LNCaP clone FGC (cell line): ENCODE measurements at regions not wholly inside any gene's neighbourhood (a gene's known extent, or its start where the extent isn't known, plus 50 kb on each side); places are given as distances from the start of the nearest gene placed in this dataset.

ENCODE experiments used
- DNase-seq: peaks from one replicate; pipeline ENCODE4 v3.0.0-alpha.2; 2011; ENCODE audit warnings: low read depth
- H3K4me3 ChIP-seq: 2 replicates; pipeline ENCODE4 v1.5.1; 2011; ENCODE audit warnings: mild to moderate bottlenecking, low read depth, low read length, control low read depth
- CTCF ChIP-seq: IDR thresholded peaks from 2 replicates; pipeline ENCODE4 v1.5.1; 2012; ENCODE audit warnings: mild to moderate bottlenecking; ENCODE audit not compliant: control insufficient read depth, insufficient read depth; ENCODE audit errors: extremely low read depth

- no peak overlapping the region for H3K4me3 ChIP-seq
- no peak for DNase-seq
Observed at GRCh38 chr12:84079626-84080025, 833.0 kb downstream of the SLC6A15 start.

GRCh38 chr12:84077679-84078078 is 834.9 kb downstream of the SLC6A15 start:
- no peak for TF ChIP-seq CTCF
- no peak overlapping the region for H3K4me3 ChIP-seq
- no peak for DNase-seq

More at GRCh38 chr12:84079626-84080025, 833.0 kb downstream of the SLC6A15 start:
- TF ChIP-seq CTCF = no peak

- no peak for DNase-seq
- TF ChIP-seq CTCF = no peak
- H3K4me3 ChIP-seq = no peak overlapping the region
Observed at GRCh38 chr12:84075991-84076390, 836.6 kb downstream of the SLC6A15 start.

GRCh38 chr12:84073401-84073800 is 839.2 kb downstream of the SLC6A15 start:
- H3K4me3 ChIP-seq = no peak overlapping the region
- no peak for TF ChIP-seq CTCF
- DNase-seq = no peak

GRCh38 chr12:84072961-84073360 is 839.6 kb downstream of the SLC6A15 start:
- DNase-seq = no peak
- H3K4me3 ChIP-seq = no peak overlapping the region
- no peak for TF ChIP-seq CTCF

GRCh38 chr12:84070292-84070691 is 842.3 kb downstream of the SLC6A15 start:
- no peak for TF ChIP-seq CTCF
- no peak for DNase-seq
- no peak overlapping the region for H3K4me3 ChIP-seq

- no peak for TF ChIP-seq CTCF
- no peak overlapping the region for H3K4me3 ChIP-seq
- no peak for DNase-seq
Observed at GRCh38 chr12:84069699-84070098, 842.9 kb downstream of the SLC6A15 start.
